Activated CD4-positive, alpha-beta T cell treated with anti-CD3 and anti-CD28 coated beads, Interleukin-2, amount 10 ng/mL, durations not matched to agents 24 days and 14 days (primary cell): ENCODE measurements at regions not wholly inside any gene's neighbourhood (a gene's known extent, or its start where the extent isn't known, plus 50 kb on each side); places are given as distances from the start of the nearest gene placed in this dataset.
"Not testable (repeated sequence)": the region's sequence is repeated elsewhere in the genome, so short reads cannot be mapped to it uniquely, and the experiment has no call there.

Source experiments
- DNase-seq: peaks from one replicate; pipeline ENCODE4 v3.0.0; 2022
- H3K27ac Mint-ChIP-seq: one replicate; pipeline ENCODE4 v1.8.0; 2022; ENCODE audit warnings: mild to moderate bottlenecking, mixed read lengths
- H3K27me3 Mint-ChIP-seq: one replicate; pipeline ENCODE4 v1.8.0; 2022; ENCODE audit warnings: mixed read lengths
- H3K36me3 Mint-ChIP-seq: one replicate; pipeline ENCODE4 v1.8.0; 2022; ENCODE audit warnings: low read depth, mild to moderate bottlenecking, mixed read lengths
- H3K4me1 Mint-ChIP-seq: one replicate; pipeline ENCODE4 v1.8.0; 2021; ENCODE audit warnings: mixed read lengths
- H3K4me3 Mint-ChIP-seq: one replicate; pipeline ENCODE4 v1.8.0; 2022; ENCODE audit warnings: mild to moderate bottlenecking, moderate library complexity, mixed read lengths
- H3K9me3 Mint-ChIP-seq: one replicate; pipeline ENCODE4 v1.8.0; 2021; ENCODE audit warnings: mixed read lengths
- intact Hi-C: fragments of 100-400 bp; cut with micrococcal nuclease; formaldehyde crosslinking; loops from one replicate; pipeline ENCODE4 v1.15.1; 2023

- H3K27ac Mint-ChIP-seq, result no peak overlapping the region
- peaks cover 11% of the 10 kb centered on the region for H3K9me3 Mint-ChIP-seq
- no peaks in the 10 kb centered on the region for H3K36me3 Mint-ChIP-seq
- no peak for DNase-seq
- no peak overlapping the region for H3K4me3 Mint-ChIP-seq
- intact Hi-C loops, result no loop called here
- no peaks in the 10 kb centered on the region for H3K4me1 Mint-ChIP-seq
- no peaks in the 10 kb centered on the region for H3K27me3 Mint-ChIP-seq
These were observed 98.4 kb upstream of the BTG1 start for GRCh38 chr12:92244036-92244435.

DNA sequence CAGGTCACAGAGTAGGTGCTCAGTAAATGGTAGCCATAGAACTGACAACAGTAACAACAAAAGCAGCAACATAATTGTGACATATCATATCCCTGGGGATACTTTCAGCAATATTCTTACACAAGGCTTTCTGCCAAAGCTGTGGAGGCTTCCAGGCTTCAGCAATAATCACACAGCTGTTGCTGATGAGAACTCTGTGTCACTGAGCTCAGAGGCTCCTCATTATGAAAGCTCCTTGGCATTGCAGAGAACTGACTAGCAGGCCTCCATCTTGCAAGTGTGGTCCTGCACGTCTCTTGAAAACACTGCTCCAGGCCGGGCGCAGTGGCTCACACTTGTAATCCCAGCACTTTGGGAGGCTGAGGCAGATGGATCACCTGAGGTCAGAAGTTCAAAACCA lies 97.3 kb upstream of the BTG1 start:
- Mint-ChIP-seq H3K4me1 (no peaks in the 10 kb centered on the region), H3K27me3 (no peaks in the 10 kb centered on the region), H3K9me3 (peaks cover 8% of the 10 kb centered on the region), H3K4me3 (no peak overlapping the region), H3K27ac (no peak overlapping the region), H3K36me3 (no peaks in the 10 kb centered on the region)
- intact Hi-C loops, result no loop called here
- no peak for DNase-seq

- H3K36me3 Mint-ChIP-seq, result no peaks in the 10 kb centered on the region
- peaks cover 7% of the 10 kb centered on the region for H3K4me1 Mint-ChIP-seq
- H3K4me3 Mint-ChIP-seq, result no peak overlapping the region
- no peak for DNase-seq
- no peak overlapping the region for H3K27ac Mint-ChIP-seq
- H3K9me3 Mint-ChIP-seq, result peaks cover 8% of the 10 kb centered on the region
- no peaks in the 10 kb centered on the region for H3K27me3 Mint-ChIP-seq
- intact Hi-C loops, result no loop called here
These were observed 92.3 kb upstream of the BTG1 start for GRCh38 chr12:92237762-92238523.

DNA sequence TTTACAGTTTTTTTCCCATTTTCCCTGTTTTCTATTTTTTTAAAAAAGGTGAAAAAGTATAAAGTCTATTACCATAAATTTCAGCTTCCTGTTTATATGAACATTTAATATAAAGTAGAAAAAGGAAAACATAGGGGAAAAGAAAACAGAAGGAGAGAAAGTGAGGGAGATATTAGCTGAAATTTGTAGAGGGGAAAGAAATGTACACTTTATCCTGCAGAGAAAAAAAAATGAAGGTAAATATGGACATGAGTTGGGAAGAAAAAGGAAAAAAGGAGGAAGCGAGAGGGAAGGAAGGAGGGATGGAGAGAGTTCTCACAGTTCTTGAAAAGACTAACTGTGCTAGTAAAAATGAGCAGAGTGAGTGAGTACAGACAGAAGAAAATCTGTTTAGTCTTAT lies 91.6 kb upstream of the BTG1 start:
- Mint-ChIP-seq H3K9me3 (peaks cover 8% of the 10 kb centered on the region), H3K4me1 (peaks cover 7% of the 10 kb centered on the region), H3K27me3 (no peaks in the 10 kb centered on the region), H3K36me3 (no peaks in the 10 kb centered on the region), H3K4me3 (no peak overlapping the region), H3K27ac (no peak overlapping the region)
- no peak for DNase-seq
- intact Hi-C loops, result no loop called here

- H3K4me1 Mint-ChIP-seq, result peaks cover 7% of the 10 kb centered on the region
- H3K27ac Mint-ChIP-seq, result no peak overlapping the region
- no peak for DNase-seq
- no peaks in the 10 kb centered on the region for H3K27me3 Mint-ChIP-seq
- H3K36me3 Mint-ChIP-seq, result no peaks in the 10 kb centered on the region
- H3K9me3 Mint-ChIP-seq, result peaks cover 3% of the 10 kb centered on the region
- intact Hi-C loops, result no loop called here
- no peak overlapping the region for H3K4me3 Mint-ChIP-seq
These were observed 90.2 kb upstream of the BTG1 start for GRCh38 chr12:92235703-92236472.

DNA sequence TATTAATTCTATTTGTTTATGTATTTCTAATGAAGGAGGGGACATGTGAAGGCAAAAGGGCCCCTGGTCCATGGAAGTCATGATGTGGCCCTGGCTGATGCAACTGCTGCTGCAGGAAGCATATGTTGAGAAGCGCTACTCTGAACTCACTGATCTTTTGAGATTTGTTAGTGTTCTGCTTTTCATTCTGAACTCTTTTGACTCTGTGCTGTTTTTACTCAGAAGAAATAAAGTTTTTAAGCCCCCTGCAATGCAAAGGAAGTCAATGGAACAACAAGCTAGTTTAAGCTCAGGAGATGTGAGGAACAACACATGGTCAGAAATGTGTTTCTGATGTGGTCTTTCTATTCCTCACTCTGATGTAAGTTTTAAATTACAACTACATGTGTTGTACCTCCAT lies 88.9 kb upstream of the BTG1 start:
- intact Hi-C loops, result no loop called here

DNA sequence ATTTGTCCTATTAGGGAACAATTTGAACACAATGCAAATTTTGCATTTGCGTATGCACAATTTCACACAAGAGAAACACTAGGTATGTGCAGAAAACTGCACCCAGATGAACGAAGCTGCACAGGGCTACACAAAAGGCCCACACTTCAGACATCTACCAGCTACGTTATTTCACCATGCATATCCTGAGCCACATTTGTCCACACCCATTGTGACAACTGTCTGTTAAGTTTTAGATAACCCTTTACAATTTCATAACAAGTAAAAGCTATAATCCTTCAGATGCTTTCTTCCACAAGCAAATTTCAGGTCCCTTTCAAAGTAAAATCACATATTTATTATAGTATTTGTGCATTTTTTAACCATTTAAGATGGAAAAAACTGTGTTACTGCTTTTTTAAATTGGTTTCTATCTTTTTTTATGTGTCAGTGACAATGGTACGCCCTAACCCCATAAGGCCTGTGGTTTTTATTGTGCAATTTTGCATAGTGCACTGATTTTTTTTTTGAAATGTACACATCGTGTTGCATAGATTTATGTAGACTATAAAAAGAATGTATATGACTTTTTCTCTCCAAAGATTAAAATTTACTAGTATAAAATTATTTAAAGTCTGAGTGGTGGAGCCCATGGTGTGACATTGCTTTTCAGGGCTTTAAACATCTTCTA lies 87.8 kb upstream of the BTG1 start:
- Mint-ChIP-seq H3K4me3 (no peak overlapping the region), H3K9me3 (peaks cover 6% of the 10 kb centered on the region), H3K4me1 (peaks cover 7% of the 10 kb centered on the region), H3K27me3 (no peaks in the 10 kb centered on the region), H3K36me3 (no peaks in the 10 kb centered on the region), H3K27ac (no peak overlapping the region)
- intact Hi-C loops, result no loop called here
- no peak for DNase-seq

More for the DNA sequence above, 88.9 kb upstream of the BTG1 start:
- Mint-ChIP-seq H3K27me3 (no peaks in the 10 kb centered on the region), H3K36me3 (no peaks in the 10 kb centered on the region), H3K4me1 (peaks cover 7% of the 10 kb centered on the region), H3K27ac (no peak overlapping the region), H3K9me3 (peaks cover 6% of the 10 kb centered on the region), H3K4me3 (no peak overlapping the region)
- DNase-seq, result no peak

- H3K27ac Mint-ChIP-seq, H3K27me3 Mint-ChIP-seq, H3K4me3 Mint-ChIP-seq, DNase-seq, H3K9me3 Mint-ChIP-seq, H3K36me3 Mint-ChIP-seq, H3K4me1 Mint-ChIP-seq, intact Hi-C loops: not testable (repeated sequence)
These were observed 86.8 kb upstream of the BTG1 start for GRCh38 chr12:92232371-92232932.

GRCh38 chr12:92231945-92232344 lies 86.3 kb upstream of the BTG1 start:
- DNase-seq, H3K4me3 Mint-ChIP-seq, H3K36me3 Mint-ChIP-seq, H3K27ac Mint-ChIP-seq, H3K27me3 Mint-ChIP-seq, H3K4me1 Mint-ChIP-seq, H3K9me3 Mint-ChIP-seq, intact Hi-C loops: not testable (repeated sequence)

- H3K27ac Mint-ChIP-seq, H3K4me3 Mint-ChIP-seq, intact Hi-C loops, H3K9me3 Mint-ChIP-seq, H3K4me1 Mint-ChIP-seq, H3K36me3 Mint-ChIP-seq, H3K27me3 Mint-ChIP-seq, DNase-seq: not testable (repeated sequence)
These were observed 85.9 kb upstream of the BTG1 start for GRCh38 chr12:92231532-92231931.

DNA sequence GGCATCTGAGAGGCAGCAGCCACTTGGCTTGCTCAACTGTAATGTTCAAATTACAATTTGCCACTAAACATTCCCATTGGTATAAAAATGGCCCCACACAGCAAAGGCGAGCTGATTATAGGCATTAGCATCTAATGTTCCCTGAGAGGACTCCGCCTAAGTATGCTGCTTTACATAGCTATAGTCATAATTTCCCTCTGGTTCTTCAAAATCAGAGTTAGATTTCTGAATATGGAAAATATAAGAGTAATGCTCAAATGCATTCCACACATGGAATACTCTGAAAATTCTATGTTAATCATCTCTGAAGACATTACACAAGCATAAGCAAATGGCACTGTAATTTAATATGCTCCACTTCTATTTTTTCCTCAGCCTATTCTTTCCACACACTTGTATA lies 83.7 kb upstream of the BTG1 start:
- intact Hi-C loops, result no loop called here
- Mint-ChIP-seq H3K9me3 (peaks cover 6% of the 10 kb centered on the region), H3K27ac (no peak overlapping the region), H3K4me1 (peaks cover 2% of the 10 kb centered on the region), H3K36me3 (no peaks in the 10 kb centered on the region), H3K27me3 (no peaks in the 10 kb centered on the region), H3K4me3 (no peak overlapping the region)
- no peak for DNase-seq

- Mint-ChIP-seq H3K9me3 (peaks cover 6% of the 10 kb centered on the region), H3K36me3 (no peaks in the 10 kb centered on the region), H3K27ac (no peak overlapping the region), H3K4me3 (no peak overlapping the region), H3K4me1 (peaks cover 2% of the 10 kb centered on the region), H3K27me3 (no peaks in the 10 kb centered on the region)
- no peak for DNase-seq
- intact Hi-C loops, result no loop called here
These were observed 81.3 kb upstream of the BTG1 start for GRCh38 chr12:92226961-92227360.

DNA sequence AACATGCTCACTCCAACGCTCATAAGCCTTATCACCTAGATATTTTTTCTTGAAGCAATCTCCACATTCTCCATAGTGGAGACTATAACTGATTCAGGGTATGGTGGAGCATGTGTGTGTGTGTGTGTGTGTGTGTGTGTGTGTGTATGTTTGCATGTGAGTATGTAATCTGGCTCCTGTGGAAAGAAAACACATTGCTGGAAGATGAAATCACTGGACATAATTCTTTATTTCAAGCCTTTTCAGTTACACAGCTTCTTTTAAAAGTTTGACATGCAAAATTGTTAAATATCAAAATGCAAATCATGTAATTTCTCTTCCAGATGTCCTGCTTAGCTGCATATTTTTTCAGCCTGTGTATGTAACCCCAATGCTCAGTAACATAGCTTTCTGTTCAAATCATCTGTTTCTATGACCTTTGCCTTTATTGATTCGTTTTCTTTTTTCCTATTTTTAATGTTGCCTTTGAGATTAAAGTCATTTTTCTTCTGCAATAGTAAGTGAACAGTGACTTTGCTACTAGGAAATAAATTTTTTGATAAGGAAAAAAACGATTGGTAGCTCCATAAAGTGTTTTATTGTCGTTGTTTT lies 80.5 kb upstream of the BTG1 start:
- no peak overlapping the region for H3K27ac Mint-ChIP-seq
- H3K27me3 Mint-ChIP-seq, result no peaks in the 10 kb centered on the region
- intact Hi-C loops, result no loop called here
- H3K4me3 Mint-ChIP-seq, result no peak overlapping the region
- no peaks in the 10 kb centered on the region for H3K36me3 Mint-ChIP-seq
- no peak for DNase-seq
- H3K4me1 Mint-ChIP-seq, result peaks cover 2% of the 10 kb centered on the region
- H3K9me3 Mint-ChIP-seq, result peaks cover 6% of the 10 kb centered on the region
